HepG2 (cell line): ENCODE measurements at regions not wholly inside any gene's neighbourhood (a gene's known extent, or its start where the extent isn't known, plus 50 kb on each side); places are given as distances from the start of the nearest gene placed in this dataset.

Source experiments
- ATAC-seq: fragments of 200-7000 bp; cut with Tn5 transposase; 3 replicates; pipeline ENCODE4 v1.9.1; 2020; ENCODE audit warnings: mild to moderate bottlenecking, moderate library complexity
- BruUV-seq: library from RNA; stranded (reverse); fragments of 400-500 nt; replicated peaks from 2 replicates; lab custom pipeline; 2021; lab: Mats Ljungman, UMichigan
- CTCF ChIA-PET: fragments of 300-600 bp; formaldehyde crosslinking; extraction: SDS; loops from one replicate; lab custom pipeline; 2021; ENCODE audit warnings: low total read pairs, inconsistent platforms, low intra/inter-chr PET ratio; lab: Yijun Ruan, JAX
- POLR2A ChIA-PET: fragments of 350-600 bp; sonication (Branson Sonifier 250); formaldehyde crosslinking; loops from one replicate; lab custom pipeline; 2020; ENCODE audit warnings: antibody characterized with exemption, inconsistent platforms; lab: Yijun Ruan, JAX
- DNase-seq: peaks from one replicate; pipeline ENCODE4 v3.0.0-alpha.2; 2015; ENCODE audit warnings: low spot score
- FAIRE-seq: peaks from 3 replicates; lab custom pipeline; 2011; peaks lifted over from hg19 to GRCh38; lab: Jason Lieb, UNC
- H2AFZ ChIP-seq: one replicate; pipeline ENCODE4 v1.6.1; 2011; ENCODE audit warnings: low read length, inconsistent platforms
- H3K27ac ChIP-seq: fragments of 300-600 bp; 3 replicates; pipeline ENCODE4 v1.8.0; 2011; ENCODE audit warnings: mixed run types, mild to moderate bottlenecking, mixed read lengths, low read length, inconsistent platforms; ENCODE audit not compliant: insufficient read depth; ENCODE audit errors: extremely low read length
- H3K27me3 ChIP-seq, 2 experiments: fragments of 200-600 bp in 1 of 2; 2 replicates in 1 of 2; 3 replicates in 1 of 2; pipeline versions ENCODE4 v1.6.0 to v1.8.0; 2011; ENCODE audit warnings: low read length in 2 of 2, mild to moderate bottlenecking in 2 of 2, moderate library complexity in 2 of 2, inconsistent platforms in 1 of 2; ENCODE audit not compliant: insufficient read depth in 2 of 2, control insufficient read depth in 1 of 2
- H3K36me3 ChIP-seq, 2 experiments: fragments of 200-600 bp in 1 of 2; replicated peaks in 1 of 2; 2 replicates in 1 of 2; 3 replicates in 1 of 2; pipeline versions ENCODE4 v1.5.1 to v1.8.0; 2011; ENCODE audit warnings: low read length in 2 of 2, inconsistent platforms in 1 of 2; ENCODE audit not compliant: insufficient read depth in 2 of 2, control insufficient read depth in 1 of 2
- H3K4me1 ChIP-seq: 2 replicates; pipeline ENCODE4 v1.5.1; 2012; ENCODE audit warnings: low read length, inconsistent platforms; ENCODE audit not compliant: insufficient read depth
- H3K4me2 ChIP-seq: 2 replicates; pipeline ENCODE4 v1.6.0; 2011; ENCODE audit warnings: low read depth, low read length, inconsistent platforms
- H3K4me3 ChIP-seq, 3 experiments: fragments of 200-600 bp in 1 of 3; sonication (generic), shearing (Covaris generic) in 1 of 3; replicated peaks in 1 of 3; 2 replicates each; pipeline ENCODE4 v1.5.1; 2011 to 2016; ENCODE audit warnings: low read length in 3 of 3, inconsistent platforms in 2 of 3, low read depth in 2 of 3, mild to moderate bottlenecking in 2 of 3, control low read depth in 1 of 3, mixed read lengths in 1 of 3; ENCODE audit not compliant: insufficient read depth in 1 of 3
- H3K79me2 ChIP-seq: one replicate; pipeline ENCODE4 v1.6.1; 2011; ENCODE audit warnings: low read length, inconsistent platforms; ENCODE audit not compliant: insufficient read depth
- H3K9ac ChIP-seq: 2 replicates; pipeline ENCODE4 v1.6.0; 2011; ENCODE audit warnings: mild to moderate bottlenecking, low read depth, low read length, inconsistent platforms; ENCODE audit not compliant: insufficient read depth
- H3K9me3 ChIP-seq: 2 replicates; pipeline ENCODE4 v1.5.1; 2012; ENCODE audit warnings: mild to moderate bottlenecking, low read length
- H4K20me1 ChIP-seq: 2 replicates; pipeline ENCODE4 v1.6.0; 2011; ENCODE audit warnings: inconsistent platforms, mild to moderate bottlenecking, low read length, moderate library complexity; ENCODE audit not compliant: insufficient read depth
- RAD51 ChIP-seq: fragments of 450-650 bp; IDR thresholded peaks from 2 replicates; pipeline ENCODE4 v1.6.1; 2016; ENCODE audit warnings: borderline replicate concordance
- ZC3H13 ChIP-seq: sonication (generic); formaldehyde crosslinking; IDR thresholded peaks from 2 replicates; pipeline ENCODE4 v1.8.1; 2023; ENCODE audit warnings: mild to moderate bottlenecking, missing genetic modification reagents, moderate library complexity
- ZEB1 ChIP-seq: IDR thresholded peaks from 2 replicates; pipeline ENCODE4 v1.6.1; 2012; ENCODE audit warnings: mild to moderate bottlenecking, low read depth, inconsistent platforms; ENCODE audit not compliant: insufficient replicate concordance
- ZNF256 ChIP-seq: sonication (generic); formaldehyde crosslinking; conservative IDR thresholded peaks from 2 replicates; pipeline ENCODE4 v1.4.0; 2020; ENCODE audit warnings: missing genetic modification reagents
- ZNF558 ChIP-seq: sonication (generic); formaldehyde crosslinking; IDR thresholded peaks from 2 replicates; pipeline ENCODE4 v1.9.0; 2022; ENCODE audit warnings: mild to moderate bottlenecking, missing genetic modification reagents, borderline replicate concordance
- ZNF687 ChIP-seq: sonication (generic); formaldehyde crosslinking; IDR thresholded peaks from 2 replicates; pipeline ENCODE4 v1.5.1; 2020; ENCODE audit warnings: mild to moderate bottlenecking, missing genetic modification reagents, moderate library complexity
- WGBS: methylation state at CpG from one replicate; pipeline ENCODE4 v1.1.6; 2017; ENCODE audit warnings: low lambda C conversion rate; 5-methylcytosine and 5-hydroxymethylcytosine counted together
- in situ Hi-C: cut with HindIII; loops from 2 replicates; pipeline ENCODE4 v1.10.0; 2017; ENCODE audit warnings: low pct_unique_long_range_greater_than_20kb; ENCODE audit not compliant: extremely low pct_ligation_motif_present
- intact Hi-C: fragments of 100-400 bp; cut with micrococcal nuclease; formaldehyde crosslinking; loops from one replicate; pipeline ENCODE4 v1.10.0; 2022; ENCODE audit not compliant: unreplicated experiment
- TF ChIP-seq, protein P1 (sequence below), 2 experiments: sonication (generic) in 1 of 2; formaldehyde crosslinking in 1 of 2; IDR thresholded peaks; 2 replicates each; pipeline versions ENCODE4 v1.5.1 to v1.6.1; 2011 to 2020; ENCODE audit warnings: borderline replicate concordance in 1 of 2, low read depth in 1 of 2, low read length in 1 of 2, mild to moderate bottlenecking in 1 of 2, missing genetic modification reagents in 1 of 2, moderate library complexity in 1 of 2
- TF ChIP-seq, protein P2 (sequence below): sonication (generic); formaldehyde crosslinking; IDR thresholded peaks from 2 replicates; pipeline ENCODE4 v1.5.1; 2020; ENCODE audit warnings: mild to moderate bottlenecking, missing genetic modification reagents, borderline replicate concordance

- no peak for TF ChIP-seq ZNF687 (CRISPR knock-in tag)
- no peak for TF ChIP-seq ZEB1
Observed at GRCh38 chr1:88052167-88052566, 631.9 kb upstream of the PKN2 start (continued).

GRCh38 chr1:88053065-88053464 lies 631.0 kb upstream of the PKN2 start:
- H3K27ac ChIP-seq: no peak overlapping the region
- ChIA-PET POLR2A (no interaction called here), CTCF (no interaction called here)
- WGBS: 0% methylated on average over 2 of the region's 2 CpGs
- no peak for DNase-seq
- TF ChIP-seq ZC3H13 (CRISPR knock-in tag) (no peak), ZNF256 (CRISPR knock-in tag) (no peak), ZNF558 (CRISPR knock-in tag) (no peak), RAD51 (peak; percentile 66; the same call in 1 of the 2 replicates)
- TF ChIP-seq, protein P1, sequence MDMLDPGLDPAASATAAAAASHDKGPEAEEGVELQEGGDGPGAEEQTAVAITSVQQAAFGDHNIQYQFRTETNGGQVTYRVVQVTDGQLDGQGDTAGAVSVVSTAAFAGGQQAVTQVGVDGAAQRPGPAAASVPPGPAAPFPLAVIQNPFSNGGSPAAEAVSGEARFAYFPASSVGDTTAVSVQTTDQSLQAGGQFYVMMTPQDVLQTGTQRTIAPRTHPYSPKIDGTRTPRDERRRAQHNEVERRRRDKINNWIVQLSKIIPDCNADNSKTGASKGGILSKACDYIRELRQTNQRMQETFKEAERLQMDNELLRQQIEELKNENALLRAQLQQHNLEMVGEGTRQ (IDR thresholded peaks at IDR 0.05; ENCODE audit: low read depth, low read length): peak; percentile 45; the same call in 1 of the 2 replicates
- TF ChIP-seq, protein P1 (CRISPR knock-in tag; IDR thresholded peaks at IDR 0.05; ENCODE audit: borderline replicate concordance): no peak
- TF ChIP-seq, protein P2, sequence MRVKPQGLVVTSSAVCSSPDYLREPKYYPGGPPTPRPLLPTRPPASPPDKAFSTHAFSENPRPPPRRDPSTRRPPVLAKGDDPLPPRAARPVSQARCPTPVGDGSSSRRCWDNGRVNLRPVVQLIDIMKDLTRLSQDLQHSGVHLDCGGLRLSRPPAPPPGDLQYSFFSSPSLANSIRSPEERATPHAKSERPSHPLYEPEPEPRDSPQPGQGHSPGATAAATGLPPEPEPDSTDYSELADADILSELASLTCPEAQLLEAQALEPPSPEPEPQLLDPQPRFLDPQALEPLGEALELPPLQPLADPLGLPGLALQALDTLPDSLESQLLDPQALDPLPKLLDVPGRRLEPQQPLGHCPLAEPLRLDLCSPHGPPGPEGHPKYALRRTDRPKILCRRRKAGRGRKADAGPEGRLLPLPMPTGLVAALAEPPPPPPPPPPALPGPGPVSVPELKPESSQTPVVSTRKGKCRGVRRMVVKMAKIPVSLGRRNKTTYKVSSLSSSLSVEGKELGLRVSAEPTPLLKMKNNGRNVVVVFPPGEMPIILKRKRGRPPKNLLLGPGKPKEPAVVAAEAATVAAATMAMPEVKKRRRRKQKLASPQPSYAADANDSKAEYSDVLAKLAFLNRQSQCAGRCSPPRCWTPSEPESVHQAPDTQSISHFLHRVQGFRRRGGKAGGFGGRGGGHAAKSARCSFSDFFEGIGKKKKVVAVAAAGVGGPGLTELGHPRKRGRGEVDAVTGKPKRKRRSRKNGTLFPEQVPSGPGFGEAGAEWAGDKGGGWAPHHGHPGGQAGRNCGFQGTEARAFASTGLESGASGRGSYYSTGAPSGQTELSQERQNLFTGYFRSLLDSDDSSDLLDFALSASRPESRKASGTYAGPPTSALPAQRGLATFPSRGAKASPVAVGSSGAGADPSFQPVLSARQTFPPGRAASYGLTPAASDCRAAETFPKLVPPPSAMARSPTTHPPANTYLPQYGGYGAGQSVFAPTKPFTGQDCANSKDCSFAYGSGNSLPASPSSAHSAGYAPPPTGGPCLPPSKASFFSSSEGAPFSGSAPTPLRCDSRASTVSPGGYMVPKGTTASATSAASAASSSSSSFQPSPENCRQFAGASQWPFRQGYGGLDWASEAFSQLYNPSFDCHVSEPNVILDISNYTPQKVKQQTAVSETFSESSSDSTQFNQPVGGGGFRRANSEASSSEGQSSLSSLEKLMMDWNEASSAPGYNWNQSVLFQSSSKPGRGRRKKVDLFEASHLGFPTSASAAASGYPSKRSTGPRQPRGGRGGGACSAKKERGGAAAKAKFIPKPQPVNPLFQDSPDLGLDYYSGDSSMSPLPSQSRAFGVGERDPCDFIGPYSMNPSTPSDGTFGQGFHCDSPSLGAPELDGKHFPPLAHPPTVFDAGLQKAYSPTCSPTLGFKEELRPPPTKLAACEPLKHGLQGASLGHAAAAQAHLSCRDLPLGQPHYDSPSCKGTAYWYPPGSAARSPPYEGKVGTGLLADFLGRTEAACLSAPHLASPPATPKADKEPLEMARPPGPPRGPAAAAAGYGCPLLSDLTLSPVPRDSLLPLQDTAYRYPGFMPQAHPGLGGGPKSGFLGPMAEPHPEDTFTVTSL (CRISPR knock-in tag): no peak
- H3K4me1 ChIP-seq: no peaks in the 10 kb centered on the region
- H3K79me2 ChIP-seq: no peaks in the 10 kb centered on the region
- H2AFZ ChIP-seq: no peak overlapping the region
- H3K9me3 ChIP-seq: no peaks in the 10 kb centered on the region
- in situ Hi-C loops (no loop called here), intact Hi-C loops (no loop called here)
- H3K36me3 ChIP-seq: no peaks in the 10 kb centered on the region
- no peak overlapping the region for H3K9ac ChIP-seq
- no peak overlapping the region for H3K4me2 ChIP-seq
- FAIRE-seq: no peak
- no peaks in the 10 kb centered on the region for H4K20me1 ChIP-seq
- no peak for ATAC-seq
- H3K4me3 ChIP-seq: no peak overlapping the region
- BruUV-seq: no TSS peak
- peaks cover 0 to 5% of the 10 kb centered on the region in 2 experiments; a peak in 1 of 5 replicates for H3K27me3 ChIP-seq
